IPS DF 4.7 (cell line): ENCODE measurements at regions not wholly inside any gene's neighbourhood (a gene's known extent, or its start where the extent isn't known, plus 50 kb on each side); places are given as distances from the start of the nearest gene placed in this dataset.
"Not testable (repeated sequence)": the region's sequence is repeated elsewhere in the genome, so short reads cannot be mapped to it uniquely, and the experiment has no call there.

ENCODE experiments used
- DNase-seq: peaks from one replicate; pipeline ENCODE4 v3.0.0-alpha.2; 2013; ENCODE audit warnings: low spot score; ENCODE audit errors: extremely low read depth

- no peak for DNase-seq
Measured at GRCh38 chr3:79983118-79983517, 215.3 kb upstream of the ROBO1 start.

- DNase-seq = no peak
Measured at GRCh38 chr3:79979990-79980389, 212.2 kb upstream of the ROBO1 start.

DNA sequence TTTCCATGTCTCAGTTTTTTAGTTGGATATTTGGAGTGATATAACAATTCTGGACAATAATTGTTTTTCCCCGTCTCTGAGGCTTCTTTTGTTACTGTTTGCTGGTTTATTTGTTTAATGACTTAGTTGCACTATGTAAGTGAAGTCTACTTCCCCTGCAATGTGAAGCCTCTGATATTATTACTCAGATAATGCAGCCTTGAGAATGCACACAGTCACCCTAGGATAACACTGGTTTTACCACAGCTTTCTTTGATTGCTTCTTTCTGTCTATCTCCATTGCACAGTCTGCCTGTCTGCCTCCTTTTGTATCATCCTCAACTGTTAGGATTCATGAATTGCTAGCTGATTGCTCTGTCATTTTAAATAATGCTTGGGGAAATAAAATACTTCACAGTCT, 208.7 kb upstream of the ROBO1 start:
- no peak for DNase-seq

DNA sequence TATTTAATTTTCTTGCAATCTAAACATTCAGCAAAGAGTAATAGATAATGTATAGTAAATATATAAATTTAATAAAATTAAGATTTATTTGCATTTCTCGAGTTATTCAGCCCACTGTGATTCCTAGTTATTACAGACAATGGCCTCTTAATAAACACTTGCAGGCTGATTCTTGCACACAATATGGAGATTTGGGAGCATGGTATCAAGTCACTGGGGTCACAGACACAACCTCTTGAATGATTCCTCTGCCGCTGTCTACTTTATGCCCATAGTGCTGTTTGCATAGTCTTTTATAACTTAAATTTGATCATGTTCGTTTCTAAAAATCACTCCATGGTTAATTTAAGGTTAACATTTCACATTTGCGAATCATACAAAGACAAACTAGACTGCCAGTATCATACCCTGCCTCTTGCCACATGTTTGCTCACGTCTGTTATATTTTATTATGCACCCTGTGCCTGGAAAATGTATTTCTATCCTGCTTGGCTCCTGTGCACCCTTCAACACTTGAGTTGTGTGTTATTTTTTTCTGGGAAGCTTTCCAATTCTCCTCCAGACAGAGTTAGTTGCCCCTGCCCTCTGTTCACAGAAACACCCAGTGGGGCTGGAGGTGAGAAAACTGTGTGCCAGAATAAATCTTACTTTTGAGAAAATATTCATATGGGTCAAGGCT, 206.3 kb upstream of the ROBO1 start:
- no peak for DNase-seq

- DNase-seq = no peak
Measured at GRCh38 chr3:79973482-79973881, 205.7 kb upstream of the ROBO1 start.

DNA sequence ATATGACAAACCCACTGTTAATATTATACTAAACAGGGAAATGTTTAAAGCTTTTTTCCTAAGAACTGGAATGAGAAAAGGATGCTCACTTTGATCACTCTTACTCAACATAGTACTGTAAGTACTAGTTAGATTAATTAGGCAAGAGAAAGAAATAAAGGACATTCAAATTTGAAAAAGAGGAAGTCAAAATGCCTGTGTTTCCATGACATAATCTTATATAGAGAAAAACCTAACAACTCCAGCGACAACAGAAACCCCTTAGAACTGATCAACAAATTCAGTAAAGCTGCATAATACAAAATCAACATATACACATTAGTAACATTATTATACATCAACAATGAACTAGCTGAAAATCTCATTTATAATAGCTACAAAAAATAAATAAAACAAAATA, 200.6 kb upstream of the ROBO1 start:
- no peak for DNase-seq

GRCh38 chr3:79960594-79960993, 192.8 kb upstream of the ROBO1 start:
- DNase-seq = no peak

- no peak for DNase-seq
Measured at GRCh38 chr3:79957066-79957465, 189.3 kb upstream of the ROBO1 start.

DNA sequence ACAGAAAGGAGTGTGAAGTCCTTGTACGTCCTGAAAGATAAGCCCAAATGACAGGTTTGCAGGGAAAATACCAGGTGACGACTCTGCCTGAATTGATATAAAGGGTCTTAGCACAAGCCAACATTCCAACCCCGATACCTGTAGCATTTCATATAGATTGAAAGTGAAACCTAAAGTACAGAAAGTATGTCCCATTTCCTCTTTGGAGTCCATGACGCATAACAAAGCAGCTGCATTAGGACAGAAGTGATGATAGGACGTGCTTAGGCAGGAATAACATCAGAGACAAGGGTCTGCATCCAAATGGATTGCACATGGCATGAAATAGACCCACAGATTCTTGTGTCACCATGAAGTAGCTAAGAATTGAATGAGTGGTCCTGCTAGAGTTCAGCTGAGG, 187.0 kb upstream of the ROBO1 start:
- DNase-seq = no peak

DNA sequence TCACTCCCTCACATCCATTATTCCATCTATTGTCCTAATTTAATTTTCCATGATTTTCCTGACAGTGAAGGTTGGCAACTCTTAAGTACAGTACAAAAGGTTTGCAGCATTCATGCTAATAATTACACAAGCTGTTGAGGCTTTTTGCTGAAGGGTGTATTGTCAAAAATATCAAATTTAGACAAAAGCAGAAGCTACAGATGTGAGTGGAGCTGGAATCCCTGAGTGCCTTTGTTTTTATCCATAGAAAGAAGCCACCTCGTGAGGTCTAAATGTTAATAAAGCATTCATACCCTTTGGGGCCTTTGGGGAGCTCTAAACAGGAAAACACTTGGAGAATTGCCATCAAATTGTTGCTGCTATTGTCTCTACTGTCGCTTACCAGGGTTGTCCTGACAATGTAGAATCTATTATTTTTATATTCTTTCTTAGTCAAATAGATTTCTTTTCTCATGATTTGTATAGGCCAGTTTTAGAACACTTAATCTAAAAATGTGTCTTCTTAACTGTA, 185.8 kb upstream of the ROBO1 start:
- no peak for DNase-seq

DNA sequence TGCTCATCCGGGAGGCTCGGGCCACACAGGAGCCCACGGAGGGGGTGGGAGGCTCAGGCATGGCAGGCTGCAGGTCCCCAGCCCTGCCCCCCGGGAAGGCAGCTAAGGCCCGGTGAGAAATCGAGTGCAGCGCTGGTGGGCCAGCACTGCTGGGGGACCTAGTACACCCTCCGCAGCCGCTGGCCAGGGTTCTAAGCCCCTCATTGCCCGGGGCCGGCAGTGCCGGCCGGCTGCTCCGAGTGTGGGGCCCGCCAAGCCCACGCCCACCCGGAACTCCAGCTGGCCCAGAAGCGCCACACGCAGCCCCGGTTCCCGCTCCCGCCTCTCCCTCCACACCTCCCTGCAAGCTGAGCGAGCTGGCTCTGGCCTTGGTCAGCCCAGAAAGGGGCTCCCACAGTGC, 183.6 kb upstream of the ROBO1 start:
- not testable (repeated sequence) for DNase-seq

DNA sequence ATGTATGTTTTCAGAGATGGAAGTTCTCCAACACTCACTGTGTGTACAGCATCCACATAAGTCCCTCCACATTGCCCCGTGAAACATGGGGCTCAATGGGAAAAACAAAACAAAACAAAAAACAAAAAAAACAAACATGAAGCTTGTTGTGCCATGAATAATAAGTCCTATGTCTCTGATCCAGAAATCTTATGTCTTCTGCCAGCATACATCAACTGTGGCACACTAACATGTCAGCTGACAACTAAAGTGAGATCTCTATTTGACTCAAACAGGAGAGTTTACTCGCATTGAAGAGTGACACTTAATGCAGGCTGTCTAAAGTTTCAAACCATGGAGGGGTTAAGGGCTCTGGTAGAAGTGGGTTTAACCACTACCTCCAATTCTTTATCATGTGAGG, 180.2 kb upstream of the ROBO1 start:
- no peak for DNase-seq

DNA sequence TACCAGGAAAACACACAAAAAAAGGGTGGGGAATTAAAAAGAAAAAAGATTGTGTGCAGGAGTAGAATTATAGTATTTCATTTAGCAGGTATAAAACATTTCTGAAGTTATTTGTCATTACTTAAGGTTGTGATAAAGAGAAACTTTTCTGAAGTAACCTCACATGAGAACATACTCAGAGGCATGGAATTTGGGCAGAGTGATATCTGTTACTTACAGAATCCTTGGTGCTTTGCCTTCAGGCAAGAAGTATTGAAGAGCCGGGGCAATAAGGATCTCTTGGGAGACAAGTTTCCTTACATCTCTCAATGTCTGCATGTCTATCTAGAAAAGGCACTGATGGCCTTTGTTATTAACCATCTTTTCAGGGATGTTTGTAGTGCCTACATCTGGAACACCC, 179.7 kb upstream of the ROBO1 start:
- DNase-seq = no peak

GRCh38 chr3:79937567-79937966, 169.8 kb upstream of the ROBO1 start:
- peak; percentile 36 for DNase-seq

- DNase-seq = no peak
Measured at GRCh38 chr3:79930196-79930595, 162.4 kb upstream of the ROBO1 start.

- DNase-seq = no peak
Measured at GRCh38 chr3:79928687-79929408, 161.1 kb upstream of the ROBO1 start.

DNA sequence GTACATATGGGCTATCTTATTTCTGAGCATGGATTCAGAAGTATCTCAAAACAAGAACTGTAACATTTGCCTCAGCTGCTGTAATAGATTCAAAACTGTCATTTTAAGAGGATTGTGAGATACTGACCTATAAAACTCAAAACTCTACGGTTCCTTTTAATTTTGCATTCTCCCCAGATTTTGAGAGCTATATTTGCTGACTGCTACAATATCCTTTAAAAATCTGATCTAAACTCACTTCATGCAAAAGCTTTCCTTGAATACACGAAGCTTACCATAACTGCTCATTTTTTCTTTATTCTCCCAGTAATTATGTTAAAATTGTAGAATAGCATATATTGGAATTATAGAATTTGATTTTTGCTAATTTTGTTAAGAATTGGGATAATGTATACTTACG, 158.7 kb upstream of the ROBO1 start:
- DNase-seq = no peak

GRCh38 chr3:79922633-79923032, 154.8 kb upstream of the ROBO1 start:
- no peak for DNase-seq

DNA sequence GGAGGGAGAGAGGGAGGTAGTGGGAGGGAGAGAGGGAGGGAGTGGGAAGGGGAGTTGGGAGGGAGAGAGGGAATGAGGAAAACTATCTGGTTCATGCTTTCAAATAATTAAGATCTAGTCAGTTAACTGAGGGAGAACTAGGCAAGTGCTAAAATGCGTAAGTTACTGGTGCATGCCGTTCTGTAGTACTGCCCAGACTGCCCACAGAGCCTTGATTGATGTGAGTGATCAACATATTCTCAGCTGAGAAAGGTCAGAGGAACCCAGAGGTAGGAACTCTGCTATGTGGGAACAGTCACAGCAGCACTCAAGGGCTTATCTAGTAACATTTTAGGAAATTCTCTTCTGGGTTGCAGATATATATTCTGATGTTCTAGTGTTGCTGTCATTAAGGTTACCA, 149.8 kb upstream of the ROBO1 start:
- DNase-seq = no peak

DNA sequence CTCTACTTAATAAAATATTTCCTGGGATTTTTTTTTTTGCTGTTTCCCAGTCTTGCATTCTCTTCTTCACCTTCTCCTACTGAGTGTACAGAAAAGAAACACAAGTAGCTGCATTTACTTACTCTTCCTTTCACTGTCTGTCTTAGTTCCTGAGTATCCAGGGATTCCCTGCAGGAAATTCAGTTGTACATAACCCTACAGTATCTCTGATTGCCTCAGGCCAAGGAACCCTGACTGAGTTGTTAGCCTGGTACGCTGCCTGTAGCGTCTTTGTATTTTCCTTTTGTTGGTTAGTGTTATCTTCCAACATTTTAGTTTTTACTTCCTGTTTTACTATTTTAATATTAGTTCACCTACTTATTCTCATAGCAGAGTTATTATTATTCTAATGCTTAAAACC, 142.5 kb upstream of the ROBO1 start:
- DNase-seq = no peak

DNA sequence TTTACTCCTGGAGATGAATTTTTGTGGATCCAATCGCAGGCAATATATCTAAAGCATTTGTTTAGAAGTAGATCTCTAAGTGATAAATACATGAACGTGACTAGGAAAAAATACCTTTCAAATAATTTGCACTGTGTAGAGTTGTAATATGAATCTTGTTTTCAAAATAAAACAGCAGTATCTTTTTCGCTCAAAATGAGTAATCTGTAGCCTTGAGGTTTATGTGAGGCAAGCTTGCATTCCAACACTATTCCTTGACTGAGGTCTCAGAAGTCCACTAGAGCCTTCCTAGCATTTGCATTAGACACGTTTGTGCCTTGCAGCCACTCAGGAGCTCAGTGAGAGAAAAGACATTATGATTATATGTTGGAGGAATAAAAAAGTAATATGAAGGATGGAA, 138.3 kb upstream of the ROBO1 start:
- DNase-seq = no peak

- no peak for DNase-seq
Measured at GRCh38 chr3:79902151-79902550, 134.4 kb upstream of the ROBO1 start.

DNA sequence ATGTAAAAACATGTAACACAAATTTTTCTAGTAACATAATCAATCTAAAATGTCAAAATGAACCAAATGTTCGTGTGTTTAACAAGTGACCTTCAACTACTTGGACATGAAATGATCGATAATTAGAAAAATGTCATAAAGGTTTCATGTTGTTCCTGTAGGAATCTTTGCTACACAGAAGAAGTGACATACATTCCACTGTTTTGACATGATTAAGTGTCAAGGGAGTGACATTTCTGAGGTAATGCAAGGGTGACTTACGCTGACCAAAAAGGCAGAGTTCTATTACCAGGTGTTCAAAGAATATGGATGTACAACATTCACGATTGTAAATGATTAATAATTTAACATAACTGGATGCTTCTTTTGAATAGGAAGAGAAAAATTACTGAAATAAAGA, 131.1 kb upstream of the ROBO1 start:
- no peak for DNase-seq
